ENCODE measurements at regions not wholly inside any gene's neighbourhood (a gene's known extent, or its start where the extent isn't known, plus 50 kb on each side); places are given as distances from the start of the nearest gene placed in this dataset.

- no peak for DNase-seq
Measured at GRCh38 chr22:47449508-47450270, 687.2 kb downstream of the TBC1D22A start.

- DNase-seq: no peak
Measured at GRCh38 chr22:47448231-47449223, 686.1 kb downstream of the TBC1D22A start.

- DNase-seq: no peak
Measured at GRCh38 chr22:47446821-47447810, 684.7 kb downstream of the TBC1D22A start.

- DNase-seq: no peak
Measured at GRCh38 chr22:47446331-47446730, 683.9 kb downstream of the TBC1D22A start.

- no peak for DNase-seq
Measured at GRCh38 chr22:47445716-47446290, 683.4 kb downstream of the TBC1D22A start.

GRCh38 chr22:47445212-47445611, 682.8 kb downstream of the TBC1D22A start:
- DNase-seq: no peak

GRCh38 chr22:47444746-47445065, 682.3 kb downstream of the TBC1D22A start:
- no peak for DNase-seq

- DNase-seq: no peak
Measured at GRCh38 chr22:47443836-47444745, 681.6 kb downstream of the TBC1D22A start.

- no peak for DNase-seq
Measured at GRCh38 chr22:47442821-47443220, 680.4 kb downstream of the TBC1D22A start.

GRCh38 chr22:47439643-47440265, 677.3 kb downstream of the TBC1D22A start:
- no peak for DNase-seq

- DNase-seq: no peak
Measured at GRCh38 chr22:47437636-47438035, 675.2 kb downstream of the TBC1D22A start.

GRCh38 chr22:47437110-47437509, 674.7 kb downstream of the TBC1D22A start:
- no peak for DNase-seq

GRCh38 chr22:47435826-47436225, 673.4 kb downstream of the TBC1D22A start:
- no peak for DNase-seq

GRCh38 chr22:47435204-47435487, 672.7 kb downstream of the TBC1D22A start:
- DNase-seq: no peak

- DNase-seq: no peak
Measured at GRCh38 chr22:47434336-47435203, 672.1 kb downstream of the TBC1D22A start.

GRCh38 chr22:47433627-47434026, 671.2 kb downstream of the TBC1D22A start:
- no peak for DNase-seq

- DNase-seq: no peak
Measured at GRCh38 chr22:47432683-47433082, 670.2 kb downstream of the TBC1D22A start.

GRCh38 chr22:47423861-47424820, 661.7 kb downstream of the TBC1D22A start:
- no peak for DNase-seq

- no peak for DNase-seq
Measured at GRCh38 chr22:47423266-47423665, 660.8 kb downstream of the TBC1D22A start.
